EH (cell line): ENCODE measurements at regions not wholly inside any gene's neighbourhood (a gene's known extent, or its start where the extent isn't known, plus 50 kb on each side); places are given as distances from the start of the nearest gene placed in this dataset.
A peak's percentile ranks its signal among the peaks of the same experiment; 100 is the strongest.
"Not testable (repeated sequence)": the region's sequence is repeated elsewhere in the genome, so short reads cannot be mapped to it uniquely, and the experiment has no call there.

Experiments
- DNase-seq: peaks from one replicate; pipeline ENCODE4 v3.0.0-alpha.2; 2015; ENCODE audit warnings: low read depth

DNA sequence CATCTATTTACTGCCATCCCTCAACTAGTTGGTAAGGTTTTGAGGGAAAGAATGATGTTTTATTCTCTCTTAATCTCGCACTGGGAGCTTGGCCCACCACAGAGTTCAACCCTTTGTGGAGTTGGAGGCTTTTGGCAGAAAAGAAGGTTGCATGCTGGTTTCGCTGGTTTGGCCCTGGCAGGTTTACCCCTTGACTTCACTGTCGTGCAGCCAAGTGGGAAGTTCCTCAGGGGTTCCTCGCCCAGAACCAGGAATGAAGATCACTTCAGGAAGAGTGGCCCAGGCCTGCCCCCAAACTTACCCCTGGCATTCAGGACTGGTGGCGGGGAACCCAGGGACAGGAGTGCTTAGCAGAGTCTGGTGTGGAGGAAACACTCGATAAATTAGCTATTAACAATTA lies 103.1 kb upstream of the LYZL2 start:
- DNase-seq, result no peak

DNA sequence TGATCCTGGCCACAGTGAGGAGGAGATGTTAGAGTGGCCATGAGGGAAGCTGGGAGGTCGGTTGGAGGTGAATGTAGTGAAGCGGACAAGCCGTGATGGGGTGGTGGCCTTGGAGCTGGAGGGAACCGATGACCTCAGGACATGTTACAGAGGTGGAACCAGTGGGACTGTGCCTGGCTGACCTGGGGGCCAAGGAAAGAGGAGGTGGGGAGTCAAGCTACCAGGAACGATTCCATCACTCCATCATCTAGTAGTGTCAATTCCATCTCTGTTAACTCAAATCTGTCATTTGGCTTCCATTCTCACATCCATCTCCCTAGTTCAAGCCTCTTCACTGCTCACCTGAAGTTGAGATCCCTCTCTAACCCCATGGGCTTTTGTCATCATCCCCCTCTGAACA lies 102.4 kb upstream of the LYZL2 start:
- no peak for DNase-seq

DNA sequence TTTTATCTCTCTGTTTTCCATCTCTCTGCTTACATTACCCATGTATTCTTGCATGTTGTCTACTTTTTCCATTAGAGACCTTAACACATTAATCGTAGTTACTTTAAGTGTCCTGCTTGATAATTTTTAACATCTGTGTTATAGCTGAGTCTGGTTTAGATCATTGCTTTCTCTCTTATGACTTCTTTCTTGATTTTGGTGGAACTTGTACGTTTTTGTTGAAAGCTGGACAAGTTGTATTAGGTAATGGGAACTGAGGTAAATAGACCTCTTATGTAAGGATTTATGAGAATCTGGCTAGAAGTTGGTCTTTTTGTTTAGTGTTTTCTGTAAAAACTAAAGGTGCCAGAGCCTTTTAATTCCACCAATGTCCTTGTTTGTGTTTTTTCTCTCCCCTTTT lies 100.8 kb upstream of the LYZL2 start:
- DNase-seq, result no peak

DNA sequence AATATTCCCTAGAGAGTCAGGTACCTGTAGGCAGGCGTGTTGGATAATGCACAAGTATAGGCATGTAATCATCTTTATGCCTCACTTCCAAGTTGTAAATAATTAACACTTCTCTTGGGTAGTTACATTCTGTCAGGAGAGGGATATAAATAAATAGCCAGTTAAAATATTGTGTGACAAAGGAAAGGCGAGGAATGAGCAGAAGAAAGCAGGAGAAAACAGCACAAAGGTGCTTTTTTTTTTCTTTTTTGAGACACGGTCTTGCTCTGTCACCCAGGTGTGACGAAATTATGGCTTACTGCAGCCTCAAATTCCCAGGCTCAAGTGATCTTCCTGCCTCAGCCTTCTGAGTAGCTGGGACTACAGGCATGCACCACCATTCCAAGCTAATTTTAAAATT lies 99.2 kb upstream of the LYZL2 start:
- no peak for DNase-seq

DNA sequence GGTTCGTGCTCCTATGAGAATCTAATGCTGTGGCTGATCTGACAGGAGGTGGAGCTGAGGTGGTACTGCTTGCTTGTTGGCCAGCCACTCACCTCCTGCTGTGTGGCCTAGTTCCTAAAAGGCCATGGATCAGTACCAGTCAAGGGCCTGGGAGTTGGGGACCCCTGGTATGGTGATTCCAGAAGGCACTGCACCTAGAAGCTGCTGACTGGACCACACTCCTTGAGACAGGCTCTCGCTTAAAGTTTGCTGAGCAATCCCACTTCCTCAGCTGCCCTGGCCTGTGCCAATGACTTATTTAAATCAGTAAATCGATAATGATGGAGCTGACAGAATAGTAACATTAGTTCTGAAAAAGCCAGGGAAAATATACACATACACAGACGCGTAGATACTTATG lies 98.6 kb upstream of the LYZL2 start:
- DNase-seq, result no peak

DNA sequence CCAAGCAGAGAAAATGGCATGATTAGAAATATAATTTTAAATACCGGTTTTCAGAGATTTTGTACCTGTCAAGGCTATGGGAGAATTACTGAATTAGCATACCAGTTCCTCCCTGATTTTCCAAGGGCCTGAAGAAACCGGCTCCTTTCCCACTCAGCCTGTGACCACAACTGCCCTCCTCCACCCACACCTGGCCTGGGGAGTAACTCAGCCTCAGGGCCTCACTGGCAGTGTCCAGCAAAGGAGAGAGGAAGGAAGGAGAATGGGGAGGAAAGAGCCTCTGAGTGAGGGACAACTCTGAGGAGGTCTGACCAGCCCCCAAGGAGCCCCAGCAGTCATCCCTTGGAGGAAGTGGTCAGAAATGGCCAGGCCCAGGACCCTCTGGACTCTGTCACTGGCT lies 98.0 kb upstream of the LYZL2 start:
- DNase-seq, result no peak

DNA sequence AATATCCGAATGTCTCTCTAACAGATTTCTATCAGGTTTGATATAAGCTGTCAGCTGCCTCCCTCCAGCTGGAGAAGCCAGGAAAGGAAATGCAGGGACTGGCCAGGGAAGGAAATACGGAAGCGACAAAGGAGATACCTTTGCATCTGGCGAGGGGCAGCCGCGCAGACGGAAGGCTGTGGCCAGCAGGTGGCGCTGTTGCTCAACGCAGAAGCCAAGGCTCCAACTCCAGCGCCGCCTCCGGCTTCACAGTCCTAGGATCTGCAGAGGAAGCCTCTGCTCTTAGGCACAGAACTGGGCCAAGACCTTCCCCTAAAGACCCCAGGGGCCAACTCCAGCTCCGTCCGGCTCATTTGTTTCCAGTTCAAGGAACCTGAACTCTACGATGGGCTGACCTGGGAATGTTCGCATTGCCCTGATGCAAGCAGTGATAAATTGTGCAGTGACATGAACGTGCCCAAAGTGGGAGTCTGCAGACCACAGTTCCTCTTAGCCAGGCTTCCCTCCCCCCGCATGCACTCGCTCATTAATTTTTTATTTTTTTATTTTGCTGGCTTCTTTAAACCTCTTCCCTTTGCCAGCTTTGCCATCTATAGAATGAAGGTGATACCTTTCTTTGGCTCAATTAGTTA lies 97.3 kb upstream of the LYZL2 start:
- peak; percentile 69 for DNase-seq

DNA sequence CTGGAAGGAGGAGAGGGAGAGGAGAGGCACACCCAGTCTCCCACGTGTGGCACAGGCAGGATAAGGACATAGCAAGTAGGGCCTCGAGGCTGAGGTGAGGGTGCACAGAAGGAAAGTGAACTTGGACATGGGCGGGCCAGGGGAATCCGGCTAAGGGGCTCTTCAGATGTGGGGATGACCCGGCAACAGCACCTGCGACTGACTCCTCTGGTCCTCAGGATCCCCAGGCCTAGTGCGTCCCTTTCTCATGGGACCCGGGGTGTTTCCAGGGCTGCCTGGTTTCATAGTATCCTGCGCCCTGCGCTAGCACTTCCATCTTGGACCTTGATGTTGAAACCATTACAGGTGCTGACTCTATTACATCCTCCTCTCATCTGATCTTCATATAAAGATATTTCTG lies 96.1 kb upstream of the LYZL2 start:
- DNase-seq, result no peak

DNA sequence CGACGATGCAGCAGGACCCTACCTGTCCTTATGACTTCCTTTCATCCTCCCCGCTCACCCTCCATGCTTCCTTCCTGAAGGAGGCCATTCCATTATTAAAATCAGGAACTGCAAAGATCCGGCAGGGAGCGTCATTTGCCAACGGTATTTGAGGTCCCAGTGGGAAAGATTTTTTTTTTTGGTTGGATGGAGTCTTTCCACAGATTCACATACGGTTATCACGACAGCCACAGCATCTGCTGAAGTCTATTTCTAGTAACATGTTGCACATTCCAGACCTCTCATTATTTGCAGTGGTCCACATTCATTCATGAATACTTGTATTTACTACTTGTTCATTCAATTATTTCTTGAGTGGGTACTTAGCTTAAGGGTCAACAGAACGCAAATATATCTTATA lies 94.7 kb upstream of the LYZL2 start:
- DNase-seq, result no peak

DNA sequence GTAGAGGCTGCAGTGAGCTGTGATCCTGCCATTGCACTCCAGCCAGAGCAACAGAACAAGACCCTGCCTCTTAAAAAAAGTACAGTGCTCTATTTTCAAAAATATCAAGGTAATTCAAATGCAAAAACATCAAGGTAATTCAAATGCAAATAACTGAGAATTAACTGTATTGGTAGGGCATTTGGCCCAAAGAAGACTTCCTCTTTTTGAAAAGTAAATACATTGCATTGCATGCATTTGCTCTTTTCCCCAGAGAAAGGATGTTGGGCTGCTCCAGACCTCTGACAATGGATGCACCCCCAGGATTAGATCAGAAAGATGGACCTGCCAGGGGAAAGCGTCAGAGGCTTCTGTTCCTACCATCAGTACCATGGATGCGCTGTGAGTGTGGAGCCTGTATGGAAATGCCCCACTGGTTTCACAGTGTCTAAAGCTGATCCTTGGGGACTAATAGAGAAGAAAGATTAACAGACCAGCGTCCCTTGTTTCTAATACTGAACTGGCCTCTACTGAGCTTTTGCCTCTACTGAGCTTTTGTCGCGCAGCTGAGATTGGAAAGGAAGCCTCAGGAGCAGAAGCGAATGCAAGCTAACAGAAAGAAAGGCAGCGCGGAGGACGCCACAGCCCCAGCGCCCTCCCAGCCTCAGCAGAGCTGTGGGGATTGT lies 93.5 kb upstream of the LYZL2 start:
- no peak for DNase-seq

DNA sequence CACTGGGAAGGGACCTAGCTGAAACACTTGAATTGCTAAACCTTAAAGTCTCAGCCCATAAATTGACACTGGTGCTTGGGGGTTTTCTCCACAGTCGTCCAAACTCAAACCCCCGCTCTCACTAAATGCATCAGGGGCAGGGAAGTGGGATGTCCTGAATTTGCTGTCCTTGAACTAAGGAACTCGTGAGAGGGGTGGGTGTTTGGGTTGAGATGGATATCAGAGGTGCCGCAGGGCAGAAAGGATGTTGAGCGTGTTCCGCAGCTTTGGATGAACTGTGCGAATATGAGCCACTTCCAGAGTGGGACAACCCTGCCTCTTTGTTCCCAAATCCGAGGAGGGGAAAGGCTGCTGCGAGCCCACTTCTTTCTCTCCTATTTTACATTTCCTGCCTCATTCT lies 90.3 kb upstream of the LYZL2 start:
- peak; percentile 28 for DNase-seq

DNA sequence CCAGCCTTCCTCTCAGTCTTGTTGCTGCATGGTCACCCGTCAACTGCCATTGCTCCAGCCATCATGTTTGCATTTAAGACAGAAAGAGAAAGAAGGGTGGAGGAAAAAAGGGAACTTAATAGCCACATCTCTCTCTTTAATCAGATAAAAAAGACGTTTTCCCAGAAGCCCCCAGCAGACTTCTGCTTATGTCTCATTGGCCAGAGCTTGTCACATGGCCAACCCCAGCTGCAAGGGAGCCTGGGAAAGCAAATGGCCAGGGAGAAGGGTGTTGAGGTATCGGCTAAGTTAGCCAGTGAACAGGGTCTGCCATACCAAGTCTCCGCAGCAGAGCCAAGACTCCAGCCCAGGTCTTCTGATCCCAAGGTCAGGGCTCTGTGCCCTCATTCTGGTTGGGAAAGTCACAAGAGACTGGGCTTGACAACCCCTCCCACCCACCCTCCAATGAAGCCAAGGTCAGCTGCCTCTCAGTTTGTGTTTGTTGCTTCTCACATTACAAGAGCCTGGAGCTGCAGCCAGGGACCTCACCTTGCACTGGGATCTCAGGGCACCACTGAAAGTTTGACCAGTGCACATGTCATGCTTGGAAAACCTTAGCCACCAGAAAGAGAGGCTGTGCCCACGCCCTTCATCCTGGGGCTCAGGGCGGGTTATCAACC lies 80.3 kb upstream of the LYZL2 start:
- no peak for DNase-seq

DNA sequence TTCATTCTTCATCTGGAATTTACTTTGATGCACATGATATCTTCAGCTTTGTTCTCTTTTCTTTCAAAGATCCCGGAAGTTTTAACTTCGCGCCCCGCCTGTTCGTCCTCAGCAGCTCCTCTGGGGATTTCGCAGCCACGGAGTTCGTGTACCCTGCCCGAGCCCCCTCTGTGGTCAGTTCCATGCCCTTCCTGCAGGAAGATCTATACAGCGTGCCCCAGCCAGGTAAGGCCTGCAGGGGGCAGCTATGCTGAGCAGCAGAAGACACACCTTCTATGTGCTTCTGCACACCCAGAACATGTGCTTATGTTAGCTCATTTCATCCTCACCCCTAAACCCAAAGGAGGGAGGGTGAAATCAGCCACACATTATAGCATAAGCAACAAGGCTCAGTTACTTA lies 79.7 kb upstream of the LYZL2 start:
- DNase-seq, result no peak

DNA sequence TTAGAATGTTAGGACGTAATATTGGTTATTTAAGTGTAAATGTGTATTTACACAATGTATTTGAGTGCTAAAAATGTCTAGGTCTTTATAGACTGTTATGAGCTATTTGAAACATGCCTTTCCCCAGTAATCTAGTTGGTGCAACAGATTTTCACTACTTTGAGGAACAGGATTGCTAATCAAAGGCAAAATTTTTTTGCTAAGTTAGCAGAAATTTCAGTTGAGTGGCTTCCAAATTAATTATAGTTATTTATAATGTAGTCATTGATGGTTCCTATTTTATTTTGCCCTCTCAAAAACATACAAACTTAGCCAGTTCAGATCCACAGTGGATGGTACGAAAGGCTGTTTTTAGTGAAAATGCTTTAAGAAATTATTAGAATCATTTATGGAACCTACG lies 78.7 kb upstream of the LYZL2 start:
- DNase-seq, result no peak

DNA sequence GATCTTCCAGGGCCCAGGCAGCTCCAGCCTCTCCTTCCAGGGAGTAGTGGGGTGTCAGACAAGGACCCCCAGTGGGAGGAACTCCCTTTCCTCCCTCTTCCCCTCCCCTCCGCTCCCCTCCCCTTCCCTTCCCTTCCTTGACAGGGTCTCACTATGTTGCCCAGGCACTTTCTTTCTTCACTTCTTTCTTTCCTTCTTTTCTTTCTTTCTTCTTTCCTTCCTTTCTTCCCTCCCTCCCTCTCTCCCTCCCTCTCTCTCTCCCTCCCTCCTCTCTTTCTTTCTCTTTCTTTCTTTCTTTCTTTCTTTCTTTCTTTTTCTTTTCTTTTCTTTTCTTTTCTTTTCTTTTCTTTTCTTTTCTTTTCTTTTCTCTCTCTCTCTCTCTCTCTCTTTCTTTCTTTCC lies 76.6 kb upstream of the LYZL2 start:
- not testable (repeated sequence) for DNase-seq

DNA sequence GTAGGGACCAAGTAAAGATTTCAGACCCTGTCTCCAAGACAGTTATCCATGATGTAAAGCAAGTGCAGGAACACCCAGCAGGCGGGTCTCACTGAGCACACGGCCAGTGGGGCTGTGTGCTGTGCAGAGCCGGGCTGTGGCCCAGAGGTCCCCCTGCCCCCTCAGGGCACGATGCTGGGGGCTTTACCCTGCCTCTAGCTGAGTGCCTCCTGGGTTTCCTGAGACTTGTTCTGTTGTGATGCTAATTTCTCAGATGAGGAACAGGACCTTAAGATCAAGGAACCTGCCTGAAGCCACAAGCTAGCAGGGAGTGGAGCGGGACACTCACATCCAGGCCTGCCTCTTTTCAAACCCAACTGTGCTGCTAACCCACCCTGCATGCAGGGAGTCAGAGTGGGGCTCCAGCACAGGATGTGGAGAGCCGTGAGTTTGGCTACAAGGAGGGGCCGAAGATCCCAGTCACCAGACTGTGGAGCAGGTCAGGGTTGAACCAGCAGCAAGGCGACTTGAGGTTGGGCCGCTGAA lies 76.1 kb upstream of the LYZL2 start:
- no peak for DNase-seq

DNA sequence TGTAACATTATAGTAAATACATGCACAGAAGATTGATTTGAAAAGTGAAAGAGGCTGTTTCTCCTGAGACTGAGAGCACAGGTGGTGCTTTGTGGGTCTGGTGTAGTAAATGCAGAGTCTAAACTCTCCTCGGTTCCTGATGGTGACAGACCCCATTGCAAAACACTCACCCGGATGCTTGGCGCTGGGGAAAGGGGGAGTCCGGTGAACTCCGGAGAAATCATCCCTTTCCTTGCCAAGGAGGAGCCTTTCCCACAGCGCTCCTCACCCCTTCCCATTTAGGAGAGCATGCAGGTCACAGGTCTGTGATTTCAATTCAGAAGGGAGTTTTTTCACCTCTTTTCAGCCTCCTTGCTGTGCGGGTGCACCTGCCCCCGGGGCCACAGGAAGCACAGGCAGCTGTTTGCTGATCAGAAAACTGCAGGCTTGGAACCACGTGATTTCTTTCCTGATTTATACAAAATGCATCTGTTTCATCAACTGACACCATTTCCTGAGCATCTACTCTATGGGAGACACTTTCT lies 75.6 kb upstream of the LYZL2 start:
- DNase-seq, result no peak

DNA sequence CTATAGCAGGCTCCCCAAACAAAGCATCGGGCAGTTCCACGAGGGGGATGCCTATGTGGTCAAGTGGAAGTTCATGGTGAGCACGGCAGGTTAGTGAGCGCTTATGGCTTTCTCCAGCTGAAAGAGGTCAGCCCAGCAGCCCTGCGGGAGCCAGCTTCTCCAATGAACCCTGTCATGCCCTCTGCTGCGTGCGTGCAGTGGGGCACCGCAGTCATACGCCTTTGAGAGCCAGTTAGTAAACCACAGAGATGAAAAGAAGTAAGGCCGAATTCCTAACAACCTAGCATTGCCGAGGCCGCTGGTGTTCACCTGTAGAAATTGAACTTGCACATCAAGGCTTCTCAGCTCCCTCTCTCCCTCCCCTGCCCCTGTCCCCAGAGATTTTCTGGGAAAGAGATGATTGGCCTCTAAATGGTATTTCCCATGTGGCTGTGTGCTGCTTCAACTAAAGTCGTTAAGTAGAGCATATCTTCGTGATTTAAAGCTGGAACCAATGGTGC lies 75.1 kb upstream of the LYZL2 start:
- DNase-seq, result not testable (repeated sequence)

DNA sequence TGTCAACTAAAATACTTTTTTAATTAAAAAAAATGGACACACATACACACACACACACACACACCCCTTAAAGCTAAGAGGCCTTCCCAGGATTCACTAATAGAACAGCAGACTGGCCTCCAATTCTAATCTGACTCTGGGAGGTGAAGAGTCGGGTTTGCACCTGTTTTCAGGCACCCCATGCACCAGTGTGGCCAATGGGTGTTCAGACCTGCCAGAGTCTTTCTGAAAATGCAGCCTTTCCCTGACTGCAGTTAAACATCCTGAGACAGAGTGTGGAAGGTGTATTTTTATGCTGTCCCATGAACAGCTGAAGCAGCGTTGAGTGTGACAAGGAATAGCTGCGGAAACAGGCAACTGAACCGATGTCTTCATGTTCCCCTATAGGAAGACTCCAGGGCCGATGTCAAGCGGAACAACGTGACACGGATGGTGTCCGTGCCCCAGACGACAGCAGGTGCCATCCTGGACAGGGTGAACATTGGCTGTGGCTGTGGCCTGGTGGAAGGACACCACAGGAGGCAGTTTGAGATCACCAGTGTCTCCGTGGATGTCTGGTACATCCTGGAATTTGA lies 74.6 kb upstream of the LYZL2 start:
- no peak for DNase-seq

DNA sequence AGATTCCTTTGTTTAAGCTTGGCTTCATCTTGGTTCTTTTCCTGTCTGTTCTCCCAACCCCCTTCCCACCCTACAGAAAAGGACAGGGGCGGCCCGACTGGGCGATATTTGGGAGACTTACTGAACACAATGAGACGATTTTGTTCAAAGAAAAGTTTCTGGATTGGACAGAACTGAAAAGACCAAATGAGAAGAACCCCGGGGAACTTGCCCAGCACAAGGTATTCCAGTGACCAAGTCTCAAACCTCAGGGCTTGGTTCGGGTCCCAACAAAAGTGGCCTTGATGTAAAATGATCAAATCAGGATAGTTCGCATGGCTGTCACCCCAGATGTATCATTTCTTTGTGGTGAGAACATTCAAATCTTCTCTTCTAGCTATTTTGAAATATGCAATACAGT lies 73.9 kb upstream of the LYZL2 start:
- not testable (repeated sequence) for DNase-seq

DNA sequence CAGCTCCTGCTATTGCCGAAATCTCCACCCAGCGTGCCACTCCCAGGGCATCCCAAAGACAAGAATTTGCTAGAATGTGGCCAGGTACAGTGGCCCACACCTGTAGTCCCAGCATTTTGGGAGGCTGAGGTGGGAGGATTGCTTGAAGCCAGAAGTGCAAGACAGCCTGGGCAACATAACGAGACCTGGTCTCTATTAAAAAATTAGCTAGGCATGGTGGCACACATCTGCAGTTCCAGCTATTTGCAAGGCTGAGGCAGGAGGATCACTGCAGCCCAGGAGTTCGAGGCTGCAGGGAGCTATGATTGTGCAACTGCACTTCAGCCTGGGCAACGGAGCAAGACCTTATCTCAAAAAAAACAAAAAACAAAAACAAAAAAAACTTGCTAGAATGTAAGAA lies 73.3 kb upstream of the LYZL2 start:
- no peak for DNase-seq

DNA sequence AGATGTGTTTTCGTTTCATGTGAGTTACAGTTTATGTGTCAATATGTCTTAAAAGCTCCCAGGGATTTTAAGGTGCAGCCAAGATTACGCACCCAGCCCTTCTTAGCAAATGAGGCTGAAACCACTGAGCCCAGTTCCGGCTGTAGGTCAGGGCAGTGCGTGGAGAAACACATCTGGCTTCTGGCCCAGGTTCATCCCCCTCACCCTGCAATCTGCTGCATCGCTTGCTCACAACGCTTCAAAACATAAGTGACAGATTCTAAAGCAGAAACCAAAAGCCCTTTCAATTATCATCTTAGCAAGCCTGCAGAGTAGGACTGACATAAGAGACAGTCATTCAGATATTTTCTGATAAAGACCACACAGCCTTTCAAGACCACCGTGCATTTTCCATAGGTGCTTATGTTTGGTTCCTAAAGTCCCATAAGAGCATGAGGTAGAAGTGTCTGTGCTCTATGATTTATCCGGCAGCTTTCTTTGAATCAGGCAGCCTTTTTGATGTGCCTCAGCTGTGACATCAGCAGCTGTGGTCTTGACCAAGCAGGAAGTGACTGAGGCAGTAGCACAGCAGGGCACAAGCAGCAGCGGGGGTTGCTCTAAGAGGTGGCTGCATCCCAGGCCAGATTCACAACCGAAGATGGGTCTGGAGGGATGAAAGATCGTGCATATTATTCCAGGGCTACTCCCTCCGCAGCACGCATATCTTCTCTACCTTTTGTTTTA lies 72.1 kb upstream of the LYZL2 start:
- DNase-seq, result peak; percentile 73
